ENCODE measurements at regions not wholly inside any gene's neighbourhood (a gene's known extent, or its start where the extent isn't known, plus 50 kb on each side); places are given as distances from the start of the nearest gene placed in this dataset.

DNA sequence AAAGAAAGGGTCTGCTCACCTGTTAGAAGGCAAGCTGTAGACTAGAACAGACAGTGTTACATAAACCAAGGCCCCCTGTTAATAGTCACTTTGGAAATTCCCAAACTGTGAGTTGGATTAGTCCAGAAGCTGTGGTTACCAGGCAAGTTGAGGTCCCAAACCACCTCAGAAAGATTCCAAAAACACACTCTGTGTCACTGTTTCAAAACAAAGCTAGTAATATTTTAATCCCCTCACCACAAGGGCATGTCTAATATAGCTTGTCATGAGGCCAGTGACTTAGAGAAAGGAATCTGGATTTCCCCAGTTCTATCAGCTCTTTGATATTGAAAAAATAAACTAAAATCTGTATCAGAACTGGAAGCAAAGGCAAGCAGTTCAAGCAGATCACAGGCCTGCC, 244.6 kb downstream of the HAO1 start:
- no peaks in the 10 kb centered on the region for H3K36me3 ChIP-seq
- no peak overlapping the region for H3K27ac ChIP-seq
- no peaks in the 10 kb centered on the region for H3K9me3 ChIP-seq
- H3K27me3 ChIP-seq, result no peaks in the 10 kb centered on the region
- H3K4me3 ChIP-seq, result no peak overlapping the region
- TF ChIP-seq, protein P1, sequence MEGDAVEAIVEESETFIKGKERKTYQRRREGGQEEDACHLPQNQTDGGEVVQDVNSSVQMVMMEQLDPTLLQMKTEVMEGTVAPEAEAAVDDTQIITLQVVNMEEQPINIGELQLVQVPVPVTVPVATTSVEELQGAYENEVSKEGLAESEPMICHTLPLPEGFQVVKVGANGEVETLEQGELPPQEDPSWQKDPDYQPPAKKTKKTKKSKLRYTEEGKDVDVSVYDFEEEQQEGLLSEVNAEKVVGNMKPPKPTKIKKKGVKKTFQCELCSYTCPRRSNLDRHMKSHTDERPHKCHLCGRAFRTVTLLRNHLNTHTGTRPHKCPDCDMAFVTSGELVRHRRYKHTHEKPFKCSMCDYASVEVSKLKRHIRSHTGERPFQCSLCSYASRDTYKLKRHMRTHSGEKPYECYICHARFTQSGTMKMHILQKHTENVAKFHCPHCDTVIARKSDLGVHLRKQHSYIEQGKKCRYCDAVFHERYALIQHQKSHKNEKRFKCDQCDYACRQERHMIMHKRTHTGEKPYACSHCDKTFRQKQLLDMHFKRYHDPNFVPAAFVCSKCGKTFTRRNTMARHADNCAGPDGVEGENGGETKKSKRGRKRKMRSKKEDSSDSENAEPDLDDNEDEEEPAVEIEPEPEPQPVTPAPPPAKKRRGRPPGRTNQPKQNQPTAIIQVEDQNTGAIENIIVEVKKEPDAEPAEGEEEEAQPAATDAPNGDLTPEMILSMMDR (IDR thresholded peaks at IDR 0.05), result no peak
- H3K9ac ChIP-seq (ENCODE audit: low read depth in 2 of 2, low read length in 2 of 2), result no peak overlapping the region
- H3K4me1 ChIP-seq, result no peaks in the 10 kb centered on the region
- intact Hi-C loops (cut with DNase I), result no loop called here
- no peak for DNase-seq

- no peak for DNase-seq
- H3K9me3 ChIP-seq, result no peaks in the 10 kb centered on the region
- TF ChIP-seq, protein P1 (IDR thresholded peaks at IDR 0.05), result no peak
- H3K36me3 ChIP-seq, result no peaks in the 10 kb centered on the region
- H3K27me3 ChIP-seq, result no peaks in the 10 kb centered on the region
- no peak overlapping the region for H3K27ac ChIP-seq
- no peak overlapping the region for H3K9ac ChIP-seq (ENCODE audit: low read depth in 2 of 2, low read length in 2 of 2)
- H3K4me1 ChIP-seq, result no peaks in the 10 kb centered on the region
- H3K4me3 ChIP-seq, result no peak overlapping the region
- intact Hi-C loops (cut with DNase I), result no loop called here
Observed at GRCh38 chr20:7696311-7696710, 243.9 kb downstream of the HAO1 start.

GRCh38 chr20:7702141-7702540, 238.1 kb downstream of the HAO1 start:
- H3K27me3 ChIP-seq, result no peaks in the 10 kb centered on the region
- H3K9ac ChIP-seq (ENCODE audit: low read depth in 2 of 2, low read length in 2 of 2), result no peak overlapping the region
- no peak for DNase-seq
- intact Hi-C loops (cut with DNase I), result no loop called here
- no peaks in the 10 kb centered on the region for H3K36me3 ChIP-seq
- no peak overlapping the region for H3K4me3 ChIP-seq
- TF ChIP-seq, protein P1 (IDR thresholded peaks at IDR 0.05), result no peak
- no peaks in the 10 kb centered on the region for H3K9me3 ChIP-seq
- H3K27ac ChIP-seq, result no peak overlapping the region
- no peaks in the 10 kb centered on the region for H3K4me1 ChIP-seq

DNA sequence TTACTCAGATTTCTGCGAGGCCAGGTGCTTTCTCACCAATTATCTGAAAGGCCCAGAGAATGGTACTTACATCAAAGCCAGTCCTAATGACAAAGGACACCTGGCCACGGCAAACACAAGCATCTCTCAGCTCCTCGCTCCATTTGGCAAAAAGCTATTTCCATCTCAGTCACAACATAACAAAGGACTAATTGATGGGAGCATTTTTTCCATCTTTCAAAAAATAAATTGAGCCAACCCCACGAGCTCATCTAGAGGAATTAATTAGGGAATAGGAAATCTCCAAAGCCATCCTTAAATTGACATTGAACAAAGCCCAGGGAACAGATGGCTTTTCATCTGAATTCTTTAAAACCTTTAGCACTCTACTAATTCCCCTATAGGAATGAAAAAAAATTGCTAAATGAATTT, 236.7 kb downstream of the HAO1 start:
- Histone ChIP-seq H3K27ac (no peak overlapping the region), H3K36me3 (no peaks in the 10 kb centered on the region), H3K9ac (ENCODE audit: low read depth in 2 of 2, low read length in 2 of 2) (no peak overlapping the region), H3K4me1 (no peaks in the 10 kb centered on the region), H3K27me3 (no peaks in the 10 kb centered on the region), H3K4me3 (no peak overlapping the region), H3K9me3 (no peaks in the 10 kb centered on the region)
- TF ChIP-seq, protein P1 (IDR thresholded peaks at IDR 0.05), result no peak
- intact Hi-C loops (cut with DNase I), result no loop called here
- DNase-seq, result no peak

DNA sequence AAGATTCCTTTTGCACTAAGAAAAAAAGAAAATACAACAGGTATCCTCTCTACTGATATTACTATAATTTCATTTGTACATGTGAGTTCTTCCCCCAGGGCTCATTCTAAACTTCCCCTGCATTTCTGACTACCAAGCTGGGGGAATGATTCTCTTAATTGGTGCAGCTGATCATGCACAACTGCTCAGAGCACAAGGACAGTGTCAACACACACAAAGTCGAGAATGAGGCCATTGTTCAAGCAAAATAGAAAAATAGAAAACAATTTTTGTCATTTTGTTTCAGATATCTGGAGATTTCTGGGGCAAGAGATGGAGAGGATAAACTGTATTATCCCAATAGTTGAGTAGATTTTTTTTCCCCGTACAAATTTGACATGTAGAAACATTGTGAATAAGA, 236.3 kb downstream of the HAO1 start:
- no peaks in the 10 kb centered on the region for H3K9me3 ChIP-seq
- H3K27me3 ChIP-seq, result no peaks in the 10 kb centered on the region
- no peak overlapping the region for H3K27ac ChIP-seq
- H3K36me3 ChIP-seq, result no peaks in the 10 kb centered on the region
- TF ChIP-seq, protein P1 (IDR thresholded peaks at IDR 0.05), result no peak
- intact Hi-C loops (cut with DNase I), result no loop called here
- H3K4me1 ChIP-seq, result no peaks in the 10 kb centered on the region
- no peak overlapping the region for H3K4me3 ChIP-seq
- DNase-seq, result no peak
- H3K9ac ChIP-seq (ENCODE audit: low read depth in 2 of 2, low read length in 2 of 2), result no peak overlapping the region

GRCh38 chr20:7708112-7708511, 232.1 kb downstream of the HAO1 start:
- H3K9ac ChIP-seq (ENCODE audit: low read depth in 2 of 2, low read length in 2 of 2), result no peak overlapping the region
- no peak overlapping the region for H3K27ac ChIP-seq
- no peak for DNase-seq
- no peaks in the 10 kb centered on the region for H3K36me3 ChIP-seq
- H3K27me3 ChIP-seq, result no peaks in the 10 kb centered on the region
- no peaks in the 10 kb centered on the region for H3K4me1 ChIP-seq
- no peaks in the 10 kb centered on the region for H3K9me3 ChIP-seq
- TF ChIP-seq, protein P1 (IDR thresholded peaks at IDR 0.05), result no peak
- H3K4me3 ChIP-seq, result no peak overlapping the region
- intact Hi-C loops (cut with DNase I), result no loop called here

All from colonic mucosa (tissue), 4 donors.